ENCODE measurements at regions not wholly inside any gene's neighbourhood (a gene's known extent, or its start where the extent isn't known, plus 50 kb on each side); places are given as distances from the start of the nearest gene placed in this dataset. TPM values are rescaled to one million over a fixed set of nuclear protein-coding genes. Genes with fewer than 3 reads are reported as not detected.

DNA sequence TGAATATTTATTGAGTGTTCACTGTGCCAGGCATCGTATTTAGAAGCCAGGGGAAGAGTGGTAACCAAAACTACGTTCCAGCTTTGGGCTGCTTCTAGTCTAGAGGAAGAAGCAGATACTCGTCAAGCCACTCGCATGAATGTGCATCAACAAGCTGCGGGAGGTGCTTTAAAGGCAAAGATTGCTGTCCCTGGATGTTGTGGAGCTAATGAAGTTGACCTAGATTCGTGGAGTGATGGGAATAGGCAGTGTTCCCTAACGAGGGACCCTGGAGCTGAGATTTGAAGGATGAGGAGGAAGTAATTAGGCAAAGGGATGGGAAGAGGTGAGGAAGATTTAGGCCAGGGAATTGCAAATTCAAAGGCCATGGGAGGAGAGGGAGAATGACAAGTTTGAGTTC is 118.9 kb downstream of the TMEM170B start:
- Histone ChIP-seq H3K4me1 (peaks cover 17% of the 10 kb centered on the region), H3K9me3 (no peaks in the 10 kb centered on the region), H3K27me3 (no peaks in the 10 kb centered on the region), H3K36me3 (no peaks in the 10 kb centered on the region), H3K4me3 (no peak overlapping the region), H3K27ac (no peak overlapping the region)
- DNase-seq (ENCODE audit: extremely low spot score in 2 of 2) = no peak
- intact Hi-C loops (cut with DNase I) = loop anchor here (5.0 kb wide), 1 partner anchor 576 kb away; no protein-coding TSS in a partner anchor
- TF ChIP-seq POLR2A (IDR thresholded peaks at IDR 0.05) = no peak
- no peak for TF ChIP-seq CTCF (IDR thresholded peaks at IDR 0.05)
- no peak for TF ChIP-seq POLR2AphosphoS5 (IDR thresholded peaks at IDR 0.05; ENCODE audit: insufficient read depth in 1 of 2, low read depth in 1 of 2)

- Histone ChIP-seq H3K9me3 (no peaks in the 10 kb centered on the region), H3K27ac (no peak overlapping the region), H3K4me3 (no peak overlapping the region), H3K27me3 (no peaks in the 10 kb centered on the region), H3K4me1 (peaks cover 10% of the 10 kb centered on the region), H3K36me3 (no peaks in the 10 kb centered on the region)
- intact Hi-C loops (cut with DNase I) = loop anchor here (5.0 kb wide), 1 partner anchor 573 kb away; no protein-coding TSS in a partner anchor
- DNase-seq (ENCODE audit: extremely low spot score in 2 of 2) = no peak
- TF ChIP-seq POLR2A (IDR thresholded peaks at IDR 0.05) = no peak
- TF ChIP-seq POLR2AphosphoS5 (IDR thresholded peaks at IDR 0.05; ENCODE audit: insufficient read depth in 1 of 2, low read depth in 1 of 2) = no peak
- TF ChIP-seq CTCF (IDR thresholded peaks at IDR 0.05) = no peak
Measured at GRCh38 chr6:11659757-11660156, 118.8 kb downstream of the ADTRP start.

DNA sequence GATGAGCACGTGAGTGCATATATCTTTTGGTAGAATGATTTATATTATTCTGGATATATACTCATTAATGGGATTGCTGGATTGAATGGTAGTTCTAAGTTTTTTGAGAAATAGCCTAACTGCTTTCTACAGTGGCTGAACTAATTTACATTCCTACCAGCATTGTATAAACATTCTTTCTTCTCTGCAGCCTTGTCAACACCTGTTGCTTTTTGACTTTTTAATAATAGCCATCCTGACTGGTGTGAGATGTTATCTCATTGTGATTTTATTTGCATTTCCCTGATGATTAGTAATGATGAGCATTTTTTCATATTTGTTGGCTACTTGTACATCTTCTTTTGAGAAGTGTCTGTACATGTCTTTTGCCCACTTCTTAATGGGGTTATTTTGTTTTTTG is 116.3 kb downstream of the ADTRP start:
- Histone ChIP-seq H3K9me3 (no peaks in the 10 kb centered on the region), H3K4me3 (no peak overlapping the region), H3K4me1 (no peaks in the 10 kb centered on the region), H3K27me3 (no peaks in the 10 kb centered on the region), H3K36me3 (no peaks in the 10 kb centered on the region), H3K27ac (no peak overlapping the region)
- DNase-seq (ENCODE audit: extremely low spot score in 2 of 2) = no peak
- intact Hi-C loops (cut with DNase I) = no loop called here
- TF ChIP-seq POLR2A (IDR thresholded peaks at IDR 0.05) (no peak), CTCF (IDR thresholded peaks at IDR 0.05) (no peak), POLR2AphosphoS5 (IDR thresholded peaks at IDR 0.05; ENCODE audit: insufficient read depth in 1 of 2, low read depth in 1 of 2) (no peak)

- Histone ChIP-seq H3K4me3 (no peak overlapping the region), H3K9me3 (no peaks in the 10 kb centered on the region), H3K36me3 (no peaks in the 10 kb centered on the region), H3K27ac (no peak overlapping the region), H3K4me1 (no peaks in the 10 kb centered on the region), H3K27me3 (no peaks in the 10 kb centered on the region)
- TF ChIP-seq POLR2A (IDR thresholded peaks at IDR 0.05) (no peak), POLR2AphosphoS5 (IDR thresholded peaks at IDR 0.05; ENCODE audit: insufficient read depth in 1 of 2, low read depth in 1 of 2) (no peak), CTCF (IDR thresholded peaks at IDR 0.05) (no peak)
- intact Hi-C loops (cut with DNase I) = no loop called here
- DNase-seq (ENCODE audit: extremely low spot score in 2 of 2) = no peak
Measured at GRCh38 chr6:11663519-11663918, 115.1 kb downstream of the ADTRP start.

Small RNAs in the stretch of these regions (small RNA-seq; reads per million reads assigned to genes)
- not detected for gene RF00017

Measured in vagina (tissue), 2 donors.